IMR-90 (cell line): ENCODE measurements at regions not wholly inside any gene's neighbourhood (a gene's known extent, or its start where the extent isn't known, plus 50 kb on each side); places are given as distances from the start of the nearest gene placed in this dataset.

Experiments
- ATAC-seq: fragments of 200-7000 bp; cut with Tn5 transposase; 2 replicates; pipeline ENCODE4 v1.9.1; 2020; ENCODE audit warnings: low read depth, mild to moderate bottlenecking, moderate library complexity
- BruUV-seq: library from RNA; stranded (reverse); fragments of 400-500 nt; replicated peaks from 2 replicates; lab custom pipeline; 2021; lab: Mats Ljungman, UMichigan
- CTCF ChIA-PET: fragments of 300-600 bp; formaldehyde crosslinking; extraction: SDS; loops from one replicate; lab custom pipeline; 2021; ENCODE audit warnings: antibody characterized with exemption; lab: Yijun Ruan, JAX
- POLR2A ChIA-PET: fragments of 300-600 bp; sonication (Branson Sonifier 250); formaldehyde crosslinking; loops from one replicate; lab custom pipeline; 2022; ENCODE audit warnings: antibody characterized with exemption; ENCODE audit not compliant: unreplicated experiment; lab: Charles Lee
- DNase-seq: peaks from one replicate; pipeline ENCODE4 v3.0.0; 2013
- H2AFZ ChIP-seq: replicated peaks from 2 replicates; pipeline ENCODE3; 2013; ENCODE audit warnings: low read length, mild to moderate bottlenecking; ENCODE audit not compliant: poor library complexity
- H2AK5ac ChIP-seq: 2 replicates; pipeline ENCODE4 v1.6.1; 2013; ENCODE audit warnings: low read depth, low read length, inconsistent platforms
- H2AK9ac ChIP-seq: replicated peaks from 2 replicates; pipeline ENCODE3; 2013; ENCODE audit warnings: mild to moderate bottlenecking, low read depth, low read length, moderate library complexity; ENCODE audit not compliant: poor library complexity
- H2BK120ac ChIP-seq: 2 replicates; pipeline ENCODE4 v1.6.1; 2013; ENCODE audit warnings: low read depth, low read length, inconsistent platforms
- H2BK15ac ChIP-seq: 3 replicates; pipeline ENCODE4 v1.6.1; 2013; ENCODE audit warnings: low read depth, low read length, inconsistent platforms
- H2BK20ac ChIP-seq: 2 replicates; pipeline ENCODE4 v1.6.1; 2013; ENCODE audit warnings: low read depth, mild to moderate bottlenecking, inconsistent platforms, low read length, moderate library complexity
- H2BK5ac ChIP-seq: 2 replicates; pipeline ENCODE4 v1.6.1; 2013; ENCODE audit warnings: mild to moderate bottlenecking, low read depth, low read length, inconsistent platforms; ENCODE audit not compliant: poor library complexity, severe bottlenecking
- H3K14ac ChIP-seq: replicated peaks from 2 replicates; pipeline ENCODE4 v1.6.1; 2013; ENCODE audit warnings: low read depth, low read length, inconsistent platforms
- H3K18ac ChIP-seq: 2 replicates; pipeline ENCODE4 v1.6.1; 2013; ENCODE audit warnings: low read depth, low read length, control low read depth
- H3K23ac ChIP-seq: 2 replicates; pipeline ENCODE4 v1.6.1; 2013; ENCODE audit warnings: low read depth, low read length, inconsistent platforms
- H3K27ac ChIP-seq: 2 replicates; pipeline ENCODE4 v1.5.1; 2013; ENCODE audit warnings: mild to moderate bottlenecking, control low read depth, low read length; ENCODE audit not compliant: insufficient read depth
- H3K27me3 ChIP-seq: 2 replicates; pipeline ENCODE4 v1.6.1; 2013; ENCODE audit warnings: low read length; ENCODE audit not compliant: control insufficient read depth, insufficient read depth
- H3K36me3 ChIP-seq: 2 replicates; pipeline ENCODE4 v1.6.1; 2013; ENCODE audit warnings: low read length, mixed read lengths; ENCODE audit not compliant: control insufficient read depth, insufficient read depth
- H3K4ac ChIP-seq: 2 replicates; pipeline ENCODE4 v1.6.1; 2013; ENCODE audit warnings: low read depth, low read length, inconsistent platforms
- H3K4me1 ChIP-seq: 2 replicates; pipeline ENCODE4 v1.6.1; 2013; ENCODE audit warnings: low read length, mixed read lengths; ENCODE audit not compliant: control insufficient read depth, insufficient read depth
- H3K4me2 ChIP-seq: 2 replicates; pipeline ENCODE4 v1.6.1; 2013; ENCODE audit warnings: low read depth, mild to moderate bottlenecking, control low read depth, low read length, moderate library complexity
- H3K4me3 ChIP-seq: 2 replicates; pipeline ENCODE4 v1.5.1; 2013; ENCODE audit warnings: low read depth, mild to moderate bottlenecking, control low read depth, low read length, moderate library complexity; ENCODE audit not compliant: insufficient read depth
- H3K56ac ChIP-seq: 2 replicates; pipeline ENCODE4 v1.6.1; 2013; ENCODE audit warnings: low read length, inconsistent platforms; ENCODE audit not compliant: insufficient read depth; ENCODE audit errors: extremely low read depth
- H3K79me1 ChIP-seq, 2 experiments: 2 replicates each; pipeline ENCODE4 v1.6.1; 2013; ENCODE audit warnings: low read length in 2 of 2, inconsistent platforms in 1 of 2, low read depth in 1 of 2
- H3K9ac ChIP-seq: 2 replicates; pipeline ENCODE4 v1.6.1; 2013; ENCODE audit warnings: low read depth, low read length, control low read depth
- H3K9me1 ChIP-seq: 2 replicates; pipeline ENCODE4 v1.6.1; 2013; ENCODE audit warnings: low read length, inconsistent platforms; ENCODE audit not compliant: insufficient read depth
- H3K9me3 ChIP-seq: 2 replicates; pipeline ENCODE4 v1.6.1; 2013; ENCODE audit warnings: low read length; ENCODE audit not compliant: control insufficient read depth, insufficient read depth
- H4K20me1 ChIP-seq: 2 replicates; pipeline ENCODE4 v1.6.1; 2013; ENCODE audit warnings: low read length, inconsistent platforms; ENCODE audit not compliant: insufficient read depth
- H4K5ac ChIP-seq: 2 replicates; pipeline ENCODE4 v1.6.1; 2013; ENCODE audit warnings: mild to moderate bottlenecking, low read depth, low read length, control low read depth
- H4K8ac ChIP-seq, 2 experiments: 2 replicates each; pipeline ENCODE4 v1.6.1; 2013; ENCODE audit warnings: low read depth in 2 of 2, low read length in 2 of 2, control low read depth in 1 of 2, inconsistent platforms in 1 of 2
- H4K91ac ChIP-seq: 2 replicates; pipeline ENCODE4 v1.6.1; 2013; ENCODE audit warnings: low read depth, low read length, inconsistent platforms; ENCODE audit not compliant: insufficient read depth
- BHLHE40 ChIP-seq: fragments of 150-350 bp; IDR thresholded peaks from 2 replicates; pipeline ENCODE4 v1.6.1; 2016; ENCODE audit warnings: mild to moderate bottlenecking, low read depth, low read length
- CEBPB ChIP-seq: IDR thresholded peaks from 2 replicates; pipeline ENCODE4 v1.6.1; 2012; ENCODE audit warnings: low read depth, low read length, improper control_type of control experiment
- CHD1 ChIP-seq: IDR thresholded peaks from 2 replicates; pipeline ENCODE4 v1.6.1; 2012; ENCODE audit warnings: low read depth, low read length, improper control_type of control experiment
- FOS ChIP-seq: fragments of 150-350 bp; IDR thresholded peaks from 2 replicates; pipeline ENCODE4 v1.6.1; 2016; ENCODE audit warnings: low read depth, low read length
- MAFK ChIP-seq: IDR thresholded peaks from 2 replicates; pipeline ENCODE4 v1.6.1; 2012; ENCODE audit warnings: low read depth, low read length, improper control_type of control experiment
- MAZ ChIP-seq: IDR thresholded peaks from 2 replicates; pipeline ENCODE4 v1.6.1; 2012; ENCODE audit warnings: low read depth, mild to moderate bottlenecking, low read length, improper control_type of control experiment, moderate library complexity, borderline replicate concordance
- MXI1 ChIP-seq: IDR thresholded peaks from 2 replicates; pipeline ENCODE4 v1.6.1; 2012; ENCODE audit warnings: low read depth, mild to moderate bottlenecking, low read length, moderate library complexity, borderline replicate concordance
- NFE2L2 ChIP-seq: fragments of 150-350 bp; IDR thresholded peaks from 2 replicates; pipeline ENCODE4 v1.6.1; 2016; ENCODE audit warnings: low read depth, mild to moderate bottlenecking, low read length
- POLR2A ChIP-seq: IDR thresholded peaks from 2 replicates; pipeline ENCODE4 v1.6.1; 2012; ENCODE audit warnings: mild to moderate bottlenecking, low read depth, low read length
- RAD21 ChIP-seq: IDR thresholded peaks from 2 replicates; pipeline ENCODE4 v1.6.1; 2012; ENCODE audit warnings: low read length, improper control_type of control experiment
- RCOR1 ChIP-seq: IDR thresholded peaks from 2 replicates; pipeline ENCODE4 v1.6.1; 2012; ENCODE audit warnings: mild to moderate bottlenecking, low read length, improper control_type of control experiment; ENCODE audit not compliant: insufficient replicate concordance
- RFX5 ChIP-seq: IDR thresholded peaks from 2 replicates; pipeline ENCODE4 v1.8.0; 2012; ENCODE audit warnings: low read depth, mild to moderate bottlenecking, low read length, moderate library complexity
- SMC3 ChIP-seq: fragments of 150-350 bp; IDR thresholded peaks from 2 replicates; pipeline ENCODE4 v1.6.1; 2016; ENCODE audit warnings: low read depth, mild to moderate bottlenecking, antibody characterized with exemption, low read length, moderate library complexity
- WGBS, 2 experiments: methylation state at CpG; one replicate each; pipeline versions ENCODE4 v1.1.5 to v1.1.7; 2013; ENCODE audit warnings: missing lambda C conversion rate in 2 of 2; ENCODE audit not compliant: insufficient read length in 1 of 2; ENCODE audit errors: extremely low coverage in 2 of 2; 5-methylcytosine and 5-hydroxymethylcytosine counted together
- dilution Hi-C: fragments of 300-500 bp; cut with HindIII; formaldehyde crosslinking; loops from one replicate; pipeline ENCODE4 v1.14.3; 2018; ENCODE audit warnings: low sequenced_read_pairs; ENCODE audit not compliant: unreplicated experiment
- in situ Hi-C: fragments of 300-500 bp; cut with MboI; formaldehyde crosslinking; loops from 3 replicates; pipeline ENCODE4 v1.14.3; 2019; ENCODE audit warnings: low sequenced_read_pairs, inconsistent platforms, mixed read lengths
- intact Hi-C: fragments of 100-400 bp; cut with micrococcal nuclease; formaldehyde crosslinking; loops from 2 replicates; pipeline ENCODE4 v1.10.0; 2022
- TF ChIP-seq, protein P1 (sequence below): fragments of 150-350 bp; IDR thresholded peaks from 2 replicates; pipeline ENCODE4 v1.6.1; 2017; ENCODE audit warnings: mild to moderate bottlenecking, antibody characterized with exemption, low read length, low read depth
- TF ChIP-seq, protein P2 (sequence below): conservative IDR thresholded peaks from 2 replicates; pipeline ENCODE4 v1.5.1; 2012; ENCODE audit warnings: mild to moderate bottlenecking, low read depth, low read length, improper control_type of control experiment
- TF ChIP-seq, protein P3 (sequence below): fragments of 150-350 bp; IDR thresholded peaks from 2 replicates; pipeline ENCODE4 v1.6.1; 2016; ENCODE audit warnings: low read depth, mild to moderate bottlenecking, low read length, moderate library complexity, borderline replicate concordance

DNA sequence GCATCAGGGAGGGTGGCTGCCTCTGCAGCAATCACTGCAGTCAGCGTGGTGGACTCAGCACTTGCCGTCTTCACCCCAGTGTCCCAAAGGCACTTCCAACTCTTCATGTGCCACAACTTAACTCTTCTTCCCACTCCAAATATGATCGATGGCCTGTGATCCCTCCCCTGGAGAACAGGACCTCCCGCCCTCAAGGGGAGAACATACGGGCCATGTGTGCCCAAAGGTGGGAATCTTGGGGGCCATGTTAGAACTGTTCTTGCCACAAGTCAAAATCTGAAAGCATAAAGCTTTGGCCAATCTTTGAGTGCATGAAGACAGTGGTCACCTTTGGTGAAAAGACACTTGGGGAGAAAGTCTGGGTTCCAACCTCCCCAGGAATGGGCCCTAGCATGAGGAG lies 368.5 kb upstream of the MGMT start:
- no peak overlapping the region for H2AFZ ChIP-seq
- POLR2A ChIA-PET: no interaction called here
- H3K14ac ChIP-seq: no peak overlapping the region
- H3K36me3 ChIP-seq: no peaks in the 10 kb centered on the region
- no peak overlapping the region for H3K4me2 ChIP-seq
- H3K4me1 ChIP-seq: peaks cover 6% of the 10 kb centered on the region
- WGBS, 2 experiments: no CpG with 5 or more reads among the region's 5 CpGs
- H3K18ac ChIP-seq: peak overlapping the region; percentile 57; the same call in 1 of the 2 replicates
- no peaks in the 10 kb centered on the region for H4K20me1 ChIP-seq
- no peak overlapping the region for H3K23ac ChIP-seq
- no peak overlapping the region for H3K27ac ChIP-seq
- BruUV-seq: no TSS peak
- H3K27me3 ChIP-seq: no peaks in the 10 kb centered on the region; the same call in 1 of the 2 replicates
- no peak overlapping the region for H2BK120ac ChIP-seq
- CTCF ChIA-PET: no interaction called here
- no peaks in the 10 kb centered on the region for H3K9me1 ChIP-seq
- H2BK5ac ChIP-seq: no peak overlapping the region
- no peak for ATAC-seq
- no peak overlapping the region for H3K56ac ChIP-seq
- H2BK15ac ChIP-seq: no peak overlapping the region
- H4K91ac ChIP-seq: peak overlapping the region; percentile 39; the same call in 1 of the 2 replicates
- intact Hi-C loops (loop anchor here (5.0 kb wide), 4 partner anchors 56 to 859 kb away; no protein-coding TSS in a partner anchor), dilution Hi-C loops (no loop called here), in situ Hi-C loops (no loop called here)
- H2AK5ac ChIP-seq: no peak overlapping the region; the same call in 1 of the 2 replicates
- H3K4ac ChIP-seq: no peak overlapping the region
- H4K8ac ChIP-seq: peak overlapping the region in 1 of 2 experiments; percentile 18; a peak in 1 of 4 replicates
- no peak overlapping the region for H2AK9ac ChIP-seq
- no peak for DNase-seq
- H2BK20ac ChIP-seq: no peak overlapping the region
- no peak overlapping the region for H3K4me3 ChIP-seq
- peaks cover 7% of the 10 kb centered on the region; the same call in 1 of the 2 replicates for H3K9me3 ChIP-seq
- no peak overlapping the region for H3K9ac ChIP-seq
- H3K79me1 ChIP-seq: no peaks in the 10 kb centered on the region
- TF ChIP-seq, protein P1, sequence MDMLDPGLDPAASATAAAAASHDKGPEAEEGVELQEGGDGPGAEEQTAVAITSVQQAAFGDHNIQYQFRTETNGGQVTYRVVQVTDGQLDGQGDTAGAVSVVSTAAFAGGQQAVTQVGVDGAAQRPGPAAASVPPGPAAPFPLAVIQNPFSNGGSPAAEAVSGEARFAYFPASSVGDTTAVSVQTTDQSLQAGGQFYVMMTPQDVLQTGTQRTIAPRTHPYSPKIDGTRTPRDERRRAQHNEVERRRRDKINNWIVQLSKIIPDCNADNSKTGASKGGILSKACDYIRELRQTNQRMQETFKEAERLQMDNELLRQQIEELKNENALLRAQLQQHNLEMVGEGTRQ: no peak
- TF ChIP-seq CHD1: no peak
- TF ChIP-seq, protein P2, sequence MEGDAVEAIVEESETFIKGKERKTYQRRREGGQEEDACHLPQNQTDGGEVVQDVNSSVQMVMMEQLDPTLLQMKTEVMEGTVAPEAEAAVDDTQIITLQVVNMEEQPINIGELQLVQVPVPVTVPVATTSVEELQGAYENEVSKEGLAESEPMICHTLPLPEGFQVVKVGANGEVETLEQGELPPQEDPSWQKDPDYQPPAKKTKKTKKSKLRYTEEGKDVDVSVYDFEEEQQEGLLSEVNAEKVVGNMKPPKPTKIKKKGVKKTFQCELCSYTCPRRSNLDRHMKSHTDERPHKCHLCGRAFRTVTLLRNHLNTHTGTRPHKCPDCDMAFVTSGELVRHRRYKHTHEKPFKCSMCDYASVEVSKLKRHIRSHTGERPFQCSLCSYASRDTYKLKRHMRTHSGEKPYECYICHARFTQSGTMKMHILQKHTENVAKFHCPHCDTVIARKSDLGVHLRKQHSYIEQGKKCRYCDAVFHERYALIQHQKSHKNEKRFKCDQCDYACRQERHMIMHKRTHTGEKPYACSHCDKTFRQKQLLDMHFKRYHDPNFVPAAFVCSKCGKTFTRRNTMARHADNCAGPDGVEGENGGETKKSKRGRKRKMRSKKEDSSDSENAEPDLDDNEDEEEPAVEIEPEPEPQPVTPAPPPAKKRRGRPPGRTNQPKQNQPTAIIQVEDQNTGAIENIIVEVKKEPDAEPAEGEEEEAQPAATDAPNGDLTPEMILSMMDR: no peak
- no peak for TF ChIP-seq POLR2A
- TF ChIP-seq MXI1: no peak
- no peak for TF ChIP-seq MAFK
- no peak for TF ChIP-seq RCOR1
- no peak for TF ChIP-seq NFE2L2
- no peak for TF ChIP-seq RAD21
- TF ChIP-seq RFX5: no peak
- TF ChIP-seq, protein P3, sequence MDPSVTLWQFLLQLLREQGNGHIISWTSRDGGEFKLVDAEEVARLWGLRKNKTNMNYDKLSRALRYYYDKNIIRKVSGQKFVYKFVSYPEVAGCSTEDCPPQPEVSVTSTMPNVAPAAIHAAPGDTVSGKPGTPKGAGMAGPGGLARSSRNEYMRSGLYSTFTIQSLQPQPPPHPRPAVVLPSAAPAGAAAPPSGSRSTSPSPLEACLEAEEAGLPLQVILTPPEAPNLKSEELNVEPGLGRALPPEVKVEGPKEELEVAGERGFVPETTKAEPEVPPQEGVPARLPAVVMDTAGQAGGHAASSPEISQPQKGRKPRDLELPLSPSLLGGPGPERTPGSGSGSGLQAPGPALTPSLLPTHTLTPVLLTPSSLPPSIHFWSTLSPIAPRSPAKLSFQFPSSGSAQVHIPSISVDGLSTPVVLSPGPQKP: no peak
- no peak for TF ChIP-seq MAZ
- TF ChIP-seq SMC3: no peak
- TF ChIP-seq BHLHE40: no peak
- no peak for TF ChIP-seq FOS
- no peak for TF ChIP-seq CEBPB
- no peak overlapping the region; the same call in 1 of the 2 replicates for H4K5ac ChIP-seq
